ENCODE measurements at regions not wholly inside any gene's neighbourhood (a gene's known extent, or its start where the extent isn't known, plus 50 kb on each side); places are given as distances from the start of the nearest gene placed in this dataset.

DNA sequence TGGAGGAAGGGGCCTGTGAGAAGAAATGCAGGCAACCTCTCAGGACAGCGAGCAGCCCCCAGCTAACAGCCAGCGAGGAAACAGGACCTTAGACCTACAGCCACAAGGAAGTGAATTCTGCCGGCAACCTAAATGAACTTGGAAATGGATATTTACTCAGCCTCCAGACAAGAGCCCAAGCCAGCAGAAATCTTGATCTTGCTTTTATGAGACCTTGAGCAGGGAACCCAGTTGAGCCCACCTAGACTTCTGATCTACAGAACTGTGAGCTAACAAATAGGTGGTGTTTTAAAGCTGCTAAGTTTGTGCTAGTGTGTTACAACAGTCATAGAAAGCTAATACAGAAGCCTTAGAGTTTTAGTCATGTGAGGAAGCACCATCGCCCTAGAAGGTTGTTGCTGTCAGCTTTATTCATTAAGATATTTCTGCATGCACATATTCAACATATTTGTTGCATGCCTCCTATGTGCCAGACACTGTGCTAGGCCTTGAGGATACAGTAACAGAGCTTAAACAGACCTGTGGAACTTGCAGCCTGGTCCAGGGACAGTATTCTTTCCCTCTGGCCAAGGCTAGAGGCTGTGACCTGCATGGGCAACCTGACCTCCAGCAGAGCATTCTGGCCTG lies 50.3 kb downstream of the NALF2 start:
- Mint-ChIP-seq H3K27me3 (ENCODE audit: low read depth, poor library complexity) (peaks cover 8% of the 10 kb centered on the region), H3K4me1 (peaks cover 30% of the 10 kb centered on the region), H3K27ac (no peak overlapping the region), H3K4me3 (no peak overlapping the region), H3K9me3 (peaks cover 62% of the 10 kb centered on the region), H3K36me3 (ENCODE audit: low read depth) (no peaks in the 10 kb centered on the region)
- TF ChIP-seq, protein P1, sequence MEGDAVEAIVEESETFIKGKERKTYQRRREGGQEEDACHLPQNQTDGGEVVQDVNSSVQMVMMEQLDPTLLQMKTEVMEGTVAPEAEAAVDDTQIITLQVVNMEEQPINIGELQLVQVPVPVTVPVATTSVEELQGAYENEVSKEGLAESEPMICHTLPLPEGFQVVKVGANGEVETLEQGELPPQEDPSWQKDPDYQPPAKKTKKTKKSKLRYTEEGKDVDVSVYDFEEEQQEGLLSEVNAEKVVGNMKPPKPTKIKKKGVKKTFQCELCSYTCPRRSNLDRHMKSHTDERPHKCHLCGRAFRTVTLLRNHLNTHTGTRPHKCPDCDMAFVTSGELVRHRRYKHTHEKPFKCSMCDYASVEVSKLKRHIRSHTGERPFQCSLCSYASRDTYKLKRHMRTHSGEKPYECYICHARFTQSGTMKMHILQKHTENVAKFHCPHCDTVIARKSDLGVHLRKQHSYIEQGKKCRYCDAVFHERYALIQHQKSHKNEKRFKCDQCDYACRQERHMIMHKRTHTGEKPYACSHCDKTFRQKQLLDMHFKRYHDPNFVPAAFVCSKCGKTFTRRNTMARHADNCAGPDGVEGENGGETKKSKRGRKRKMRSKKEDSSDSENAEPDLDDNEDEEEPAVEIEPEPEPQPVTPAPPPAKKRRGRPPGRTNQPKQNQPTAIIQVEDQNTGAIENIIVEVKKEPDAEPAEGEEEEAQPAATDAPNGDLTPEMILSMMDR (IDR thresholded peaks at IDR 0.05) = no peak
- no peak for DNase-seq

DNA sequence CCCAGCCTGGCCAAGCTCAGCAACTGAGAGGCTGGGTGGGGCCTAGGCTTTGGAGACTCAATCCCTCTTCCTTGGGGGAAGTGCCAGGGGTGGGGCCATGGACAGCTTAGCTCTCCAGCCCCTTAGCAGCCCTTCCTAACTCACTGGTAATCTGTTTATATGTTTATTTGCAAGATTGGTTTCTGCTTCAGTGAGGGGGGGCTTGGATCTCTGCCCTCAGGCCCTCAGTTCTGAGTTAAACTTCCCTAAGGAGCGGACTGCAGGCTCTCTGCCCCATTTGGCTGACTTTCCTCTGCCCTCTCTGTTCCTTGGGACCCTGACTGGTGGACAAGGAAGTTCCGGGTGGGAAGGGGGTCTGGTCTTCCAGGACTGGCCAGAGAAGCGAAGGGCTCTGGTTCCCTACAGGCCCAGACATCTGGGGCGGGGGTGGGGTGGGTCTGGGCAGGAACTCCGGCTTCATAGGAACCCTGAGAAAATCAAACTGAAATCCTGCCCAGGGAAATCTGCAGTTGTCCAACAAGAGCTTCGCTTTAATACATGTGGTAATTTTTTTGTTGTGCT lies 51.4 kb downstream of the NALF2 start:
- Mint-ChIP-seq H3K4me3 (no peak overlapping the region), H3K4me1 (peaks cover 30% of the 10 kb centered on the region), H3K27me3 (ENCODE audit: low read depth, poor library complexity) (peaks cover 11% of the 10 kb centered on the region), H3K27ac (peak overlapping the region; percentile 88), H3K36me3 (ENCODE audit: low read depth) (no peaks in the 10 kb centered on the region), H3K9me3 (peaks cover 69% of the 10 kb centered on the region)
- DNase-seq = no peak
- TF ChIP-seq, protein P1 (IDR thresholded peaks at IDR 0.05) = no peak

DNA sequence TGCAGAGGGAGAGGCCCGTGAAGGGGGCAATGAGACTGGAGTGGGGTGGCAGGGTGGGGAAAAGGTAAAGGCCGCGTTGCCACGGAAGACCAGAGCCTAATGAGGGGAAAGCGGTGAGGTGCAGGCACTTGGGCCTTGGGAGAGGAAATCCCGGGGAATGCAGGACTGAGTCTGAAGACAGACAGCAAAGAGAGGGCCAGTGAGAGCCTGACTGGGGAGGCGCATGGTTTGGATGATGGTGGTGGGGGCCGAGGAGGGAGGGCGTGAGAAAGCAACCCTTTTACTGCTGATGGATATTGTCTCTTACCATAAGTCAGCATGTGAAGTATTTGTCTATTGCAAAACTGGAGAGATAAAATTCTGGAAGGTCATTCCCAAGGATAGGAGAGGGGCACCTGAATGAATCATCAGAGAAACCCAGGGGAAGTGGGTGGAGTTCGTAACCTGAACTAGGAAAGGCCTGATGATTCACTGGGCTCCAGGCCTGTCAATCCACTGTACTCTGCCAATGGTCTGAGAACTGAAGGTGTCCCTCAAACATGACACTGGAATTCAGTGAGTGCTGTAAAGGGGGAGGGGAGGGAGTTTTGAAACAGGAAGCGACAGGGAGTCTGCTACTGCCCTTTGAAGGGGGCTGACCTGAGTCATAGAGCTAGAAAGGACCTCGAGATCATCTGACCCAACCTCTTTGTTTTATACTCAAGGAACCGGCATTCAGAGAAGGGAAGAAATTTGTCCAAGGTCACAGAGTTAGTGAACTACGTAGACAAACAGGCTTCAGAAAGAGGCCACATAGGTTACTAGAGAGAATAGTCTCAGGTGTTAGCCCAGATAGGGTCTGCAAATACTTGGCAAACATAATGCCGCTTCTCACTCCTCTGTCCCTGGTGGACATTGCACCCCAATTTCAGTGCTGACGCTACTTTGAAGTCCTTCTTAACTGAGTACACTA lies 52.2 kb downstream of the NALF2 start:
- Mint-ChIP-seq H3K36me3 (ENCODE audit: low read depth) (no peaks in the 10 kb centered on the region), H3K9me3 (peaks cover 68% of the 10 kb centered on the region), H3K27ac (peak overlapping the region; percentile 88), H3K4me1 (peaks cover 30% of the 10 kb centered on the region), H3K27me3 (ENCODE audit: low read depth, poor library complexity) (peaks cover 12% of the 10 kb centered on the region), H3K4me3 (no peak overlapping the region)
- no peak for DNase-seq
- TF ChIP-seq, protein P1 (IDR thresholded peaks at IDR 0.05) = no peak

DNA sequence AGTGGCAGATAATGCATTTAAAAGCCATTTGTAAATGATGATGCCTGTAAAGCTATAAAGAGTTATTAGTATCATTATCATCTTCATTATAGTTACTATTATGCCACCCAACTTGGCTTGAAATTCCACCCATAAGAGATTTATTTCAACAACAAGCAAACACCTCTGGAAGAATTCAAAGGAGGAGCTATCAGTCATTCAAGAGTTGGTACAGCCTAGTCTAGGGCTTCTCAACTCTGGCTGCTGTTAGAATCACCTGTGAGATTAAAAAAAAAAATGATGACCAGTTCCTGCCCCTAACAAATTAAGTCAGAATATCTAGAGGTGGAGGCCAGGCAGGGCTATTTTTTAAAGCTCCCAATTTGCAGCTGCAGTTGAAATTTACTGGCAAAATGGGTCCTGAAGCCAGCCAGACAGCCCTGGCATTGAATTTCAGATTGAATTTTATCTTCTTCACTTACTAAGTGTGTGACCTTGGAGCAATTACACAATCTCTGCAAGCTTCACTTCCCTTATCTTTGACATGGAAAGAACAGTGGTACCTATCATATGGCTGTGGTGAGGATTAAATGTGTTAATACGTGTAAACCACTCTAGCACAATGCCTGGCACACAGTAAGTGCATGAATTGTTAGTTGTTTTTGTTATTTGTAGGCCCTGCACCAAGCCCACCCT lies 52.9 kb upstream of the EDA start:
- H3K36me3 Mint-ChIP-seq (ENCODE audit: low read depth) = no peaks in the 10 kb centered on the region
- peaks cover 7% of the 10 kb centered on the region for H3K27me3 Mint-ChIP-seq (ENCODE audit: low read depth, poor library complexity)
- TF ChIP-seq, protein P1 (IDR thresholded peaks at IDR 0.05) = no peak
- no peak for DNase-seq
- H3K4me1 Mint-ChIP-seq = no peaks in the 10 kb centered on the region
- H3K27ac Mint-ChIP-seq = no peak overlapping the region
- peaks cover 75% of the 10 kb centered on the region for H3K9me3 Mint-ChIP-seq
- no peak overlapping the region for H3K4me3 Mint-ChIP-seq

DNA sequence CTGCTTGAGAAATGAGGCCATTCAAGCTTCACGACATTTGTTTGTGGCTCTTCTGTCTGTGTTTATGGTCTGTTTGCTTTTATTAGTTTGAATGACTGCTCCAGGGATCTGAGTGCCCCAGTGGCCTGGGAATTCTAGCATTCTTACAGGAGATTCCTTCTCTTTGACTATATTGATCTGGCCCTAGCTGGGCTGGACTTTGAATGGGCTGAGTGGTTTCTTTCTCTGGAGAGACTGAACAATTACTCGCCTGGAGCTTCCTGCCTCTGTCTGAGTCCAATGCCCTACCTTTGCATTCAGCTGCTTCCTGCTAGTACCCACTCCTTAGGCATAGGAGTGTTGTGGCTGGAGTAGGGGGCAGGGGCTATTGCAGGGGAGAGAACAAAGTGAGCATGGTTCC lies 51.2 kb upstream of the EDA start:
- TF ChIP-seq, protein P1 (IDR thresholded peaks at IDR 0.05) = no peak
- no peaks in the 10 kb centered on the region for H3K4me1 Mint-ChIP-seq
- DNase-seq = no peak
- H3K9me3 Mint-ChIP-seq = peaks cover 68% of the 10 kb centered on the region
- H3K27ac Mint-ChIP-seq = no peak overlapping the region
- peaks cover 7% of the 10 kb centered on the region for H3K27me3 Mint-ChIP-seq (ENCODE audit: low read depth, poor library complexity)
- H3K4me3 Mint-ChIP-seq = no peak overlapping the region
- no peaks in the 10 kb centered on the region for H3K36me3 Mint-ChIP-seq (ENCODE audit: low read depth)
